ENCODE measurements at regions not wholly inside any gene's neighbourhood (a gene's known extent, or its start where the extent isn't known, plus 50 kb on each side); places are given as distances from the start of the nearest gene placed in this dataset.
"Not testable (repeated sequence)": the region's sequence is repeated elsewhere in the genome, so short reads cannot be mapped to it uniquely, and the experiment has no call there.

DNA sequence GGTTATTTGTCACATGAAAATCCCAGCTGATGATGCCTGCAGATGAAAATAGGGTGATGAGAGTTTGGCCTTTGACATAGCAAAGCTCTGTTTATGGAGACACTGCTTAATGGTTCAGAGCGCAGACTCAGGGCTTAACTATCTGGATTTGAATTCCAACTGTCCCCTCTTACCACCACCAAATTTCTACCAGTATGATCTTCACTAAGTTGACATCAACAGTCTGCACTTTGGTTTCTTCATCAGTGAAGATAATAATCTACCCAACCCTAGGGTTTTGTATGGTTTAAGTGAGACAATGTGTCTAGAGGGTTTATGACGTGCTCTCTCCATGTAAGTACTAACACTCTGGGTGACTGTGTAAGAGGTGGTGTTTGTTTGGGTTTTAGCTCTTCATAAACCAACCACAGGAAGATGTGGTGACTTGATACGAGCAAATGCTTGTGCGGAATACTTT is 151.4 kb upstream of the TNFAIP3 start:
- Histone ChIP-seq H3K36me3 (ENCODE audit: low read depth) (no peaks in the 10 kb centered on the region), H3K9me3 (no peaks in the 10 kb centered on the region), H3K4me3 (no peak overlapping the region), H3K4me1 (ENCODE audit: low read depth) (no peaks in the 10 kb centered on the region)
- ATAC-seq: peak; percentile 89
- DNase-seq: no peak
- TF ChIP-seq, protein P1, sequence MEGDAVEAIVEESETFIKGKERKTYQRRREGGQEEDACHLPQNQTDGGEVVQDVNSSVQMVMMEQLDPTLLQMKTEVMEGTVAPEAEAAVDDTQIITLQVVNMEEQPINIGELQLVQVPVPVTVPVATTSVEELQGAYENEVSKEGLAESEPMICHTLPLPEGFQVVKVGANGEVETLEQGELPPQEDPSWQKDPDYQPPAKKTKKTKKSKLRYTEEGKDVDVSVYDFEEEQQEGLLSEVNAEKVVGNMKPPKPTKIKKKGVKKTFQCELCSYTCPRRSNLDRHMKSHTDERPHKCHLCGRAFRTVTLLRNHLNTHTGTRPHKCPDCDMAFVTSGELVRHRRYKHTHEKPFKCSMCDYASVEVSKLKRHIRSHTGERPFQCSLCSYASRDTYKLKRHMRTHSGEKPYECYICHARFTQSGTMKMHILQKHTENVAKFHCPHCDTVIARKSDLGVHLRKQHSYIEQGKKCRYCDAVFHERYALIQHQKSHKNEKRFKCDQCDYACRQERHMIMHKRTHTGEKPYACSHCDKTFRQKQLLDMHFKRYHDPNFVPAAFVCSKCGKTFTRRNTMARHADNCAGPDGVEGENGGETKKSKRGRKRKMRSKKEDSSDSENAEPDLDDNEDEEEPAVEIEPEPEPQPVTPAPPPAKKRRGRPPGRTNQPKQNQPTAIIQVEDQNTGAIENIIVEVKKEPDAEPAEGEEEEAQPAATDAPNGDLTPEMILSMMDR (IDR thresholded peaks at IDR 0.05): no peak
- intact Hi-C loops (cut with DNase I, micrococcal nuclease): no loop called here

DNA sequence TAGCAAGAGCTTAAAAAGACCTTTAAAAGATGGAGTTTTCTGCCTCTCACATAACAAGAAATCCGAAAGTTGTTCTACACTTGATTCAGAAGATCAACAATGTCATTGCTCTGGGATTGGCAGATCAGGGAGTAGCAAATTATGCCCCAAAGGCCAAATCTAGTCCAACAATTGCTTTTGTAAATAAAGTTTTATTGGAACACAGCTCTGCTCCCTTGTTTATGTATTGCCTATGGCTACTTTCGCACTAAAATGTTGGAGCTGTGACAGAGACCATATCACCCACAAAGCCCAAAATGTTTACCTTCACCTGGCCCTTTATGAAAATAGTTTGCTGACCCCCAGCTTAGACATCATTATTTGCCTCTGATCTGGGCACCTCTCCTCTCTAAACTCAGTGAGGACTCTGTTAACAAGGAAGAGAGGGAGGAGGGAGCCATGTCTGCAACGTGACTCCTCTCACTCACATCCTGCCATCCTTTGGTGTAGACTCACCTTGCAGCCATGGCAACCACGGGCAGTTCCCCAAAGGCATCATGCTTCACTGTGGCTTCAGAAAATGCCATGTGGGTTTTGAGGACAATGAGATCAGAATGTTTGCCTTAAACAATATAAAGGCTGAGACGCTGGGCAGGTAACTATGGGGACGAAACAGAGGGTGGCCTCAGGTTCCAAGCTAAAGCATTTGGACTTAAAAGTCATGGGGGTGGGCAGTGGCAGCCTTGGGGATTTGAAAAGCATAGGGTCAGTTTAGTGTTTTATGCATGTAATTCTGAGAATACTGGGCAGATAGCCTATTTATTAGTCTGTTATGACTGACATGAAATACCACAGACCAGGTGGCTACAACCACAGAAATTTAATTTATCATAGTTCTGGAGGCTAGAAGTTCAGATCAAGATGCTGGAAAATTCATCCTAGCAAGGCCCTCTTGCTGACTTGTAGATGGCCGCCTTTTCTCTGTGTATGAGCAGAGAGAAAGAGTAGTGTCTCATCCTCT is 149.7 kb upstream of the TNFAIP3 start:
- peak; percentile 67 for ATAC-seq
- intact Hi-C loops (cut with DNase I, micrococcal nuclease): no loop called here
- Histone ChIP-seq H3K9me3 (no peaks in the 10 kb centered on the region), H3K4me3 (no peak overlapping the region), H3K36me3 (ENCODE audit: low read depth) (no peaks in the 10 kb centered on the region), H3K4me1 (ENCODE audit: low read depth) (no peaks in the 10 kb centered on the region)
- TF ChIP-seq, protein P1 (IDR thresholded peaks at IDR 0.05): no peak
- DNase-seq: peak in 1 of 3 donors; percentile 63

GRCh38 chr6:137718903-137719302 is 148.2 kb upstream of the TNFAIP3 start:
- ATAC-seq; H3K36me3 ChIP-seq (ENCODE audit: low read depth); H3K9me3 ChIP-seq; DNase-seq; H3K4me3 ChIP-seq; intact Hi-C loops (cut with DNase I, micrococcal nuclease); H3K4me1 ChIP-seq (ENCODE audit: low read depth): not testable (repeated sequence)

DNA sequence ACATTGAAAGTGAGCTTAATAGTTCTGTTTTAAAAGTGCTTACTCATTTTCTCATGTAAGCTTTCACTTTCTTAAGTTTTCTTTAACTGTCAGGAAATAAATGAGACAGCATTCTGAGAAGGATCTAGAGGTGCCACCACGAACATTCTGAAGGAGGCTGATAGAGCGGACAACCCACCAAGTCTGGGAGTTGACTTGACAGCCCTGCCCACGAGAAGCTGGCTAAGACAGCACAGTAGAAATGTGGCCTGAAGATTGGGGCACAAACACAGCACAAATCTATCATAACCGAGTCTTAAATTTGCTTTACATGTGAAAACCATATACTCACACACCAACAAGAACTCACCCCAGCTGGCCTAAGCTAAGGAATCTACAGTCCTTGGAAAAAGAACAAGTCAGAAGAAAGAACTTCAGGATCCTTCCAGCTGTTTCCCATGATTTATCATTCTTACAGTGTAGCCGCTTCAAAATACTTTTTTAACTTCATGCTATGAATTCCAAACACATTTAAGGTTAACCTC is 144.2 kb upstream of the TNFAIP3 start:
- intact Hi-C loops (cut with DNase I, micrococcal nuclease): no loop called here
- peak; percentile 12 for ATAC-seq
- TF ChIP-seq, protein P1 (IDR thresholded peaks at IDR 0.05): no peak

GRCh38 chr6:137723273-137724017 is 143.6 kb upstream of the TNFAIP3 start:
- no peak overlapping the region for H3K4me3 ChIP-seq
- H3K4me1 ChIP-seq (ENCODE audit: low read depth): peaks cover 3% of the 10 kb centered on the region
- no peaks in the 10 kb centered on the region for H3K36me3 ChIP-seq (ENCODE audit: low read depth)
- H3K9me3 ChIP-seq: no peaks in the 10 kb centered on the region
- DNase-seq (no peak), ATAC-seq (peak; percentile 90)
- TF ChIP-seq, protein P1 (IDR thresholded peaks at IDR 0.05): no peak
- intact Hi-C loops (cut with DNase I, micrococcal nuclease): no loop called here

More for the DNA sequence above, 144.2 kb upstream of the TNFAIP3 start:
- no peaks in the 10 kb centered on the region for H3K36me3 ChIP-seq (ENCODE audit: low read depth)
- H3K9me3 ChIP-seq: no peaks in the 10 kb centered on the region
- H3K4me3 ChIP-seq: no peak overlapping the region
- peaks cover 3% of the 10 kb centered on the region for H3K4me1 ChIP-seq (ENCODE audit: low read depth)
- DNase-seq: no peak
